Muscle layer of colon (tissue), 2 donors: ENCODE measurements at regions not wholly inside any gene's neighbourhood (a gene's known extent, or its start where the extent isn't known, plus 50 kb on each side); places are given as distances from the start of the nearest gene placed in this dataset.

Experiments used
- H3K27ac ChIP-seq: one replicate; pipeline ENCODE4 v1.7.0; 2013; ENCODE audit warnings: low read depth, mild to moderate bottlenecking, low read length, moderate library complexity
- H3K27me3 ChIP-seq, 2 donors: one replicate each; pipeline ENCODE4 v1.7.0; 2013; ENCODE audit warnings: low read length in 2 of 2, mild to moderate bottlenecking in 2 of 2; ENCODE audit not compliant: insufficient read depth in 2 of 2, control insufficient read depth in 1 of 2
- H3K36me3 ChIP-seq: one replicate; pipeline ENCODE4 v1.7.0; 2013; ENCODE audit warnings: mild to moderate bottlenecking, low read length; ENCODE audit not compliant: insufficient read depth
- H3K4me1 ChIP-seq: one replicate; pipeline ENCODE4 v1.7.0; 2013; ENCODE audit warnings: mild to moderate bottlenecking, low read length; ENCODE audit not compliant: insufficient read depth
- H3K4me3 ChIP-seq, 2 donors: one replicate each; pipeline ENCODE4 v1.7.0; 2013; ENCODE audit warnings: low read length in 2 of 2, low read depth in 1 of 2, mild to moderate bottlenecking in 1 of 2, moderate library complexity in 1 of 2
- H3K9ac ChIP-seq: one replicate; pipeline ENCODE4 v1.7.0; 2013; ENCODE audit warnings: low read length
- H3K9me3 ChIP-seq: one replicate; pipeline ENCODE4 v1.7.0; 2013; ENCODE audit warnings: mild to moderate bottlenecking, low read length
- donor health status: abdominal sarcoma.
- donor health status: Adenocarcinoma of cecum.

DNA sequence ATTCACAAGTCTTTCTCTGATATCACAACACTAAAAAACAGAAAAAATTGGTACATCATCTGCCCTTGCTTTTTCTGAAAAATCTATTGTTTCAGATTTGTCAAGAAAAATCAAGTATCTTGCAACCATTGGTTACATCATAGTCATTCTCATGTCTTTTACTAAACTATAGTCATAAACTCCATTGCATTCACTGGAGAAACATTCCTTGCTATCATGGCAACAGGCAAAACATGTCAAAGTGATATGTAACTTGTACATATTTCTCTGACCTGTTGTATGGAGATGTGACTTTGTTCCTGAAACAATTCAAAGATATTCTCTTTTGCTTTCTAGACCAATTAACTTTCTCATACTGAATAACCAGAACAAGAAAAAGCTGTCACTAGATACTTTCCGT is 121.9 kb upstream of the ANK2 start:
- Histone ChIP-seq H3K4me1 (peaks cover 44% of the 10 kb centered on the region), H3K36me3 (no peaks in the 10 kb centered on the region), H3K27me3 (no peaks in the 10 kb centered on the region), H3K27ac (no peak overlapping the region), H3K9ac (no peak overlapping the region), H3K4me3 (peak overlapping the region in 1 of 2 donors; percentile 8), H3K9me3 (no peaks in the 10 kb centered on the region)

GRCh38 chr4:112931001-112931400 is 118.5 kb upstream of the ANK2 start:
- no peaks in the 10 kb centered on the region for H3K27me3 ChIP-seq
- H3K9ac ChIP-seq: no peak overlapping the region
- no peaks in the 10 kb centered on the region for H3K36me3 ChIP-seq
- no peaks in the 10 kb centered on the region for H3K9me3 ChIP-seq
- no peak overlapping the region for H3K27ac ChIP-seq
- peaks cover 37% of the 10 kb centered on the region for H3K4me1 ChIP-seq
- H3K4me3 ChIP-seq: no peak overlapping the region

DNA sequence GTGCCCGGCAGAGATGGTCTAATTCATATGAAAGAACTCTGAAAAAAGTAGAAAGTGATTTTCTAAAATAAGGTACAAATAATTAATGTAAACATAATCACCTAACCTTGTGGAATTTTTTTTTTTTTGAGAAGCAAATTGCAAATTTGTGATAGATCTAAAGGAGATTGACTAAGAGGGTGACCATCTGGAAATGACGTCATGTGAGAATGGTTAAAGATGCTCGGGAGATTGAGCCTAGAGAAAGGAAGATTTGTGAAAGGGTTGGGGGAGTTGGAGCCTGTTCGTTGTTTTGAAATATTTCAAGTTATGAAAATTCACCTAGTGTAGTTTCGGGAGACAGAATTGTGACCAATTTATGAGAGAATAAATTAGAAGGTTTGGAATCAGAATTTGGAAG is 115.7 kb upstream of the ANK2 start:
- Histone ChIP-seq H3K4me1 (peaks cover 22% of the 10 kb centered on the region), H3K36me3 (no peaks in the 10 kb centered on the region), H3K27ac (no peak overlapping the region), H3K9me3 (no peaks in the 10 kb centered on the region), H3K9ac (no peak overlapping the region), H3K27me3 (no peaks in the 10 kb centered on the region), H3K4me3 (no peak overlapping the region)

DNA sequence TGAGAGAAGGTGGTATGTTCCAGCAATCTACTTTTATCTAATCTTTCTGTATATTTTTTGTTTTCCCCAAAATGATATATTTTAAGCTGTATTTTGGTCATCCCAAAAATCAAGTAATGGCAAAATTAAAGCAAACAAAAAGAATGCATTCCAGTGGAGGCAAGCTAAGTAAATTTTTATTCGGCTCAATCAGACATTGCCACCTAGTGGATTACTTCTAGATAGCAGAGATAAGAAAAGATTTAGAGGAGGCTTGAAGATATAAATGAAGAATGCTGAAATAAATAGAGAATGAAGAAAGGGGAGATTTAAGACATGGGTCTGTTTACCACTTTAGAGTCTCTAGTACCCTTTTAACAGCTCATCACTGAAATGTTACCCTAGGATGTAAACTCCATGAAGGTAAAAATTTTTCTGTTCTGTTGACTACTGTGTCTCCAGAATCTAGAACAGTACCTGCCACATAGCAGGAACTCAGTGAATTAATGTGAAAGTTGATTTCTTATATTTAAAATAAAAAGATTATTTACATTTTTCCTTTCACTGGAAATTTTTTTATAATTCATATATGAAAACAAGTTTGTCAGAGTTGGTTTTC is 110.9 kb upstream of the ANK2 start:
- H3K9ac ChIP-seq: no peak overlapping the region
- no peak overlapping the region for H3K4me3 ChIP-seq
- H3K4me1 ChIP-seq: peaks cover 14% of the 10 kb centered on the region
- H3K27me3 ChIP-seq: no peaks in the 10 kb centered on the region
- no peaks in the 10 kb centered on the region for H3K36me3 ChIP-seq
- no peaks in the 10 kb centered on the region for H3K9me3 ChIP-seq
- H3K27ac ChIP-seq: no peak overlapping the region

GRCh38 chr4:112939901-112940300 is 109.6 kb upstream of the ANK2 start:
- H3K9ac ChIP-seq: no peak overlapping the region
- H3K36me3 ChIP-seq: no peaks in the 10 kb centered on the region
- no peaks in the 10 kb centered on the region for H3K27me3 ChIP-seq
- H3K27ac ChIP-seq: no peak overlapping the region
- peaks cover 7% of the 10 kb centered on the region for H3K4me1 ChIP-seq
- no peak overlapping the region for H3K4me3 ChIP-seq
- H3K9me3 ChIP-seq: no peaks in the 10 kb centered on the region

DNA sequence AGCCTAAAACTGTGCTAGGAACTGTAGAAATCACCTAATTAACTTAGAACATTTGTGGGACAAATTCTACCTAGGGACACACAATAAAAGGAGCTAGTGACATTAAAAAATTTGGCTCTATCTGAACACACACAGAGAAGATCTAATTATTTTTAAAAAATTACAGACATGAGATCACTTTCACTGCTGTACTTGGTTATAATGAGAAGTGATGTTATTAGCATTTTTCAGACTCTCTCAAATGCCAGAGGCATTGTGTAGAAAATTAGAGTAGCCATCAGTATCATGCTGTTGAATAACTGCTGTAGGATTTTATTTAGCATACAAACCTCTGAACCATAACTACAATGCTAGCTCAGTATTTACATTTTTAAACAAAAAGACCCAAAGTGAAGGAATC is 109.1 kb upstream of the ANK2 start:
- Histone ChIP-seq H3K9ac (no peak overlapping the region), H3K27ac (no peak overlapping the region)

DNA sequence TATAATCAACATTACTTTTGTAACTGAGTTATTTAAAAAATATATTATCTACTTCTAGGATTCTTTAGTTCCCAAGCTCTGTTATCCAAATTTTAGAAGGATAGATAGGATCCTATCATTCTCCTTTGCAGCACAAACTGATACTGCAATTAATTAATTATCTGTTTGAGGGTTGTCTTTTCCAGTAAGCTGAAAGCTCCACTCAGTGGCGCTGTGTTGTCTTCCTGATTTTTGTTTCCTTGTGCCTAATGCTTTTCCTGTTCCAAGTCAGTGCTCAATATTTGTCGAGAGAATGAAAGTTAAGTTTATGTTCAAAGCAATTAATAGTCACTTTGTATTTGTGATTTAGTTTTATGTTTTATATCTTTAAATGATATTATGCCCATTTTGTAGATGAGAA is 107.4 kb upstream of the ANK2 start:
- Histone ChIP-seq H3K9ac (no peak overlapping the region), H3K4me3 (no peak overlapping the region), H3K4me1 (peaks cover 5% of the 10 kb centered on the region), H3K36me3 (no peaks in the 10 kb centered on the region), H3K9me3 (no peaks in the 10 kb centered on the region), H3K27me3 (no peaks in the 10 kb centered on the region), H3K27ac (no peak overlapping the region)

More for the DNA sequence above, 109.1 kb upstream of the ANK2 start:
- H3K36me3 ChIP-seq: no peaks in the 10 kb centered on the region
- H3K4me1 ChIP-seq: peaks cover 5% of the 10 kb centered on the region
- H3K9me3 ChIP-seq: no peaks in the 10 kb centered on the region
- no peaks in the 10 kb centered on the region for H3K27me3 ChIP-seq
- no peak overlapping the region for H3K4me3 ChIP-seq

DNA sequence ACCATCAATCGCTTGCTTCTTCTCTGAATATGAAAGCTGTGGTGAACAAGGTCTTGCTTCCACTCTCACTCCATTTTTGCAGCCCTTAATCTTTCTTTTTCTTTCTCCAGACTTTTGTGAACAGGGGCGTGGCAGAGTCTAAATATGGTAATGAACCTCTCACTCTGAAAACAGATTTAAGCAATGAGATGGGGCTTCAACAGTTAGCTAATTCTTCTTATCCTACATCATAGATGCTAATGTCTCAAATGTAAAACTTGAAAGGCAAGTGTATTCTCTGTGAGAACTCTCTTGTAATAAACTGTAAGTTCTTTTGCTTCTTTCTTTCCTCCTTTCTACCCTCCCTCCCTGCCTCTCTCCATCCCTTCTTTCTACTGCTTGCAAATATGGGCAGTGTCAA is 106.5 kb upstream of the ANK2 start:
- Histone ChIP-seq H3K4me1 (peaks cover 4% of the 10 kb centered on the region), H3K4me3 (no peak overlapping the region), H3K27me3 (no peaks in the 10 kb centered on the region), H3K36me3 (no peaks in the 10 kb centered on the region), H3K9me3 (no peaks in the 10 kb centered on the region), H3K9ac (no peak overlapping the region), H3K27ac (no peak overlapping the region)

DNA sequence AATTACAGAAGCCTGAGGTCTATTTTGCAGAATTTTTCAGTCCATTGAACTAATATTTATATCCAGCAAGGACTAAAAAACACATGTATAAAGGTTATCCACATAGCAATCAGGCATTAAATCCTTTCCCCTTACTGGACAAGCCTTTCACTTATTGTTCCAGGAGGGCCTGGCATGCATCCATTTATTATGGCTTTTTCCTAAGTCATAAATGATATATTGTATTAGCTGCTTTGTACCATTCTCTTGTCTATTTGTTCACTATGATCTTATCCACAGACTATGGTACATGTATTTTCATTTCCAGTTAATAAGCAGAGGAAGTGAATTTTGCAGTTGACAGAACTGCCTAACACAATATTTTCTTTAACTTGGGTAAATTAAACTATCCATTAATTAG is 105.4 kb upstream of the ANK2 start:
- no peaks in the 10 kb centered on the region for H3K4me1 ChIP-seq
- no peak overlapping the region for H3K9ac ChIP-seq
- H3K27ac ChIP-seq: no peak overlapping the region
- no peaks in the 10 kb centered on the region for H3K9me3 ChIP-seq
- no peak overlapping the region for H3K4me3 ChIP-seq
- no peaks in the 10 kb centered on the region for H3K27me3 ChIP-seq
- H3K36me3 ChIP-seq: no peaks in the 10 kb centered on the region

DNA sequence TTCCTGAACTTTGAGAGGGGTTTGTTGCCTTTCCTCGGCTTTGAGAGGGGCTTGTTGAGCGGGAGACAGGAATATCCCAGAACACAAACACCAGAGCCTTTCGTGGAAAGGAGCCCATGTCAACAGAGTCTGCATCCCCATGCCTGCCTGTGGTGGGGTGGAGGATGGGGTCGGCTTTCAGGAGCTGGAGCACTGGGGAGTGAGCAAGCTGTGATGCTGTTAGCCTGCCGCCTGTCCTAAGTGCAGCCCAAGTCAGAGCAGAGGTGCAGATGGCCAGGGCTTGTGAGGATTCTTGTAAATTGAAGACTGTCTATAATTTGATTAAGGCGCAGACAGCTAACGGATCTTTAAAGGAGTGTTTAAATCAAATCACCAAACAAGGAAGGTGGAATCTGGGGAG is 103.3 kb upstream of the ANK2 start:
- no peaks in the 10 kb centered on the region for H3K4me1 ChIP-seq
- H3K27ac ChIP-seq: no peak overlapping the region
- no peaks in the 10 kb centered on the region for H3K9me3 ChIP-seq
- no peaks in the 10 kb centered on the region for H3K27me3 ChIP-seq
- no peaks in the 10 kb centered on the region for H3K36me3 ChIP-seq
- H3K4me3 ChIP-seq: no peak overlapping the region
- no peak overlapping the region for H3K9ac ChIP-seq

- Histone ChIP-seq H3K9ac (no peak overlapping the region), H3K4me1 (no peaks in the 10 kb centered on the region), H3K9me3 (no peaks in the 10 kb centered on the region), H3K27me3 (no peaks in the 10 kb centered on the region), H3K36me3 (no peaks in the 10 kb centered on the region), H3K27ac (no peak overlapping the region), H3K4me3 (no peak overlapping the region)
Observed at GRCh38 chr4:112947616-112948015, 101.8 kb upstream of the ANK2 start.
